Stimulated activated CD8-positive, alpha-beta memory T cell treated with anti-CD3 and anti-CD28 coated beads, Interleukin-12 subunit alpha, Interleukin-12 subunit beta, amount 100 ng/mL, for 1 hour (primary cell): ENCODE measurements at regions not wholly inside any gene's neighbourhood (a gene's known extent, or its start where the extent isn't known, plus 50 kb on each side); places are given as distances from the start of the nearest gene placed in this dataset.

ENCODE experiments used
- DNase-seq: peaks from one replicate; pipeline ENCODE4 v3.0.0-alpha.2; 2020; ENCODE audit warnings: low read depth

GRCh38 chr11:127223633-127224032 lies 223.1 kb upstream of the KIRREL3 start:
- no peak for DNase-seq

GRCh38 chr11:127223026-127223425 lies 222.5 kb upstream of the KIRREL3 start:
- no peak for DNase-seq

GRCh38 chr11:127219704-127220103 lies 219.1 kb upstream of the KIRREL3 start:
- DNase-seq = no peak

GRCh38 chr11:127218275-127218608 lies 217.7 kb upstream of the KIRREL3 start:
- DNase-seq = no peak

- DNase-seq = no peak
Observed at GRCh38 chr11:127217452-127218274, 217.1 kb upstream of the KIRREL3 start.

GRCh38 chr11:127205688-127206217 lies 205.2 kb upstream of the KIRREL3 start:
- DNase-seq = no peak

- no peak for DNase-seq
Observed at GRCh38 chr11:127203490-127203889, 202.9 kb upstream of the KIRREL3 start.

- DNase-seq = no peak
Observed at GRCh38 chr11:127202105-127202504, 201.5 kb upstream of the KIRREL3 start.

GRCh38 chr11:127199306-127199801 lies 198.8 kb upstream of the KIRREL3 start:
- no peak for DNase-seq

GRCh38 chr11:127195501-127196120 lies 195.0 kb upstream of the KIRREL3 start:
- no peak for DNase-seq

GRCh38 chr11:127194521-127194920 lies 194.0 kb upstream of the KIRREL3 start:
- DNase-seq = no peak

GRCh38 chr11:127193950-127194349 lies 193.4 kb upstream of the KIRREL3 start:
- DNase-seq = no peak

GRCh38 chr11:127191689-127192088 lies 191.1 kb upstream of the KIRREL3 start:
- no peak for DNase-seq

- no peak for DNase-seq
Observed at GRCh38 chr11:127191261-127191660, 190.7 kb upstream of the KIRREL3 start.

GRCh38 chr11:127182586-127183203 lies 182.1 kb upstream of the KIRREL3 start:
- no peak for DNase-seq

GRCh38 chr11:127157225-127157624 lies 156.7 kb upstream of the KIRREL3 start:
- DNase-seq = no peak

GRCh38 chr11:127149410-127149809 lies 148.8 kb upstream of the KIRREL3 start:
- DNase-seq = no peak

- DNase-seq = no peak
Observed at GRCh38 chr11:127143251-127143650, 142.7 kb upstream of the KIRREL3 start.

- DNase-seq = no peak
Observed at GRCh38 chr11:127138613-127139012, 138.0 kb upstream of the KIRREL3 start.

- DNase-seq = no peak
Observed at GRCh38 chr11:127137771-127138280, 137.3 kb upstream of the KIRREL3 start.

- no peak for DNase-seq
Observed at GRCh38 chr11:127136438-127136837, 135.9 kb upstream of the KIRREL3 start.

GRCh38 chr11:127135256-127135655 lies 134.7 kb upstream of the KIRREL3 start:
- DNase-seq = no peak

- DNase-seq = no peak
Observed at GRCh38 chr11:127133061-127133460, 132.5 kb upstream of the KIRREL3 start.
